Hindlimb muscle (tissue), 1 donor: ENCODE measurements at regions not wholly inside any gene's neighbourhood (a gene's known extent, or its start where the extent isn't known, plus 50 kb on each side); places are given as distances from the start of the nearest gene placed in this dataset.
"Not testable (repeated sequence)": the region's sequence is repeated elsewhere in the genome, so short reads cannot be mapped to it uniquely, and the experiment has no call there.

Experiments
- DNase-seq: peaks from one replicate; pipeline ENCODE4 v3.0.0-alpha.2; 2013

GRCh38 chr15:91356083-91356482, 256.0 kb downstream of the SV2B start:
- no peak for DNase-seq

- DNase-seq, result no peak
Measured at GRCh38 chr15:91357011-91357410, 257.0 kb downstream of the SV2B start.

GRCh38 chr15:91357486-91357885, 257.4 kb downstream of the SV2B start:
- DNase-seq, result no peak

GRCh38 chr15:91358405-91358804, 258.3 kb downstream of the SV2B start:
- DNase-seq, result no peak

- DNase-seq, result not testable (repeated sequence)
Measured at GRCh38 chr15:91361696-91362095, 261.6 kb downstream of the SV2B start.

GRCh38 chr15:91366111-91366510, 266.1 kb downstream of the SV2B start:
- no peak for DNase-seq

- DNase-seq, result no peak
Measured at GRCh38 chr15:91368611-91369010, 268.6 kb downstream of the SV2B start.

- no peak for DNase-seq
Measured at GRCh38 chr15:91369823-91370222, 269.8 kb downstream of the SV2B start.

GRCh38 chr15:91371345-91371744, 271.3 kb downstream of the SV2B start:
- not testable (repeated sequence) for DNase-seq

- DNase-seq, result no peak
Measured at GRCh38 chr15:91374336-91374735, 274.3 kb downstream of the SV2B start.

GRCh38 chr15:91376038-91376437, 276.0 kb downstream of the SV2B start:
- no peak for DNase-seq

GRCh38 chr15:91380114-91380513, 280.1 kb downstream of the SV2B start:
- no peak for DNase-seq

- DNase-seq, result no peak
Measured at GRCh38 chr15:91383532-91383931, 283.5 kb downstream of the SV2B start.

- DNase-seq, result no peak
Measured at GRCh38 chr15:91384189-91384730, 284.2 kb downstream of the SV2B start.

- DNase-seq, result no peak
Measured at GRCh38 chr15:91385311-91385710, 285.3 kb downstream of the SV2B start.

- DNase-seq, result no peak
Measured at GRCh38 chr15:91393186-91393585, 293.1 kb downstream of the SV2B start.

- no peak for DNase-seq
Measured at GRCh38 chr15:91400481-91400880, 300.4 kb downstream of the SV2B start.

GRCh38 chr15:91407269-91407889, 307.3 kb downstream of the SV2B start:
- peak; percentile 22 for DNase-seq

GRCh38 chr15:91408476-91409076, 308.5 kb downstream of the SV2B start:
- DNase-seq, result peak; percentile 16

- peak; percentile 1 for DNase-seq
Measured at GRCh38 chr15:91409387-91409786, 309.3 kb downstream of the SV2B start.

- DNase-seq, result no peak
Measured at GRCh38 chr15:91411586-91411985, 311.5 kb downstream of the SV2B start.

- DNase-seq, result no peak
Measured at GRCh38 chr15:91412138-91412928, 312.3 kb downstream of the SV2B start.

- no peak for DNase-seq
Measured at GRCh38 chr15:91413142-91413541, 313.1 kb downstream of the SV2B start.

- DNase-seq, result no peak
Measured at GRCh38 chr15:91414124-91414523, 314.1 kb downstream of the SV2B start.
